A549 (cell line): ENCODE measurements at regions not wholly inside any gene's neighbourhood (a gene's known extent, or its start where the extent isn't known, plus 50 kb on each side); places are given as distances from the start of the nearest gene placed in this dataset.

Experiments used
- BHLHE40 ChIP-seq: IDR thresholded peaks from 2 replicates; pipeline ENCODE4 v1.6.1; 2012; ENCODE audit warnings: low read depth, low read length, inconsistent platforms
- CTCF ChIP-seq: fragments of >200 bp; sonication (Bioruptor Twin); formaldehyde crosslinking; IDR thresholded peaks from 3 replicates; pipeline ENCODE4 v1.5.1; 2016
- PHF8 ChIP-seq: fragments of 200-600 bp; sonication (generic); IDR thresholded peaks from 2 replicates; pipeline ENCODE4 v1.6.1; 2016; ENCODE audit warnings: low read depth, mild to moderate bottlenecking, antibody characterized with exemption, moderate library complexity, borderline replicate concordance
- POLR2A ChIP-seq: IDR thresholded peaks from 2 replicates; pipeline ENCODE4 v1.6.1; 2012; ENCODE audit warnings: mild to moderate bottlenecking, low read length
- ZSCAN20 ChIP-seq: fragments of 250-450 bp; sonication (Bioruptor Pico); IDR thresholded peaks from 2 replicates; pipeline ENCODE4 v1.8.0; 2022; ENCODE audit warnings: mild to moderate bottlenecking, moderate library complexity

GRCh38 chr13:76292726-76293125, 593.5 kb downstream of the KCTD12 start:
- TF ChIP-seq PHF8 (no peak), BHLHE40 (no peak), POLR2A (no peak), CTCF (no peak), ZSCAN20 (CRISPR knock-in tag) (no peak)
